A673 (cell line): ENCODE measurements at regions not wholly inside any gene's neighbourhood (a gene's known extent, or its start where the extent isn't known, plus 50 kb on each side); places are given as distances from the start of the nearest gene placed in this dataset.

Source experiments
- BruUV-seq: library from RNA; stranded (reverse); fragments of 400-500 nt; replicated peaks from 2 replicates; lab custom pipeline; 2021; lab: Mats Ljungman, UMichigan
- CTCF ChIA-PET: fragments of 300-600 bp; sonication (Branson Sonifier 250); formaldehyde crosslinking; loops from one replicate; lab custom pipeline; 2022; ENCODE audit warnings: antibody characterized with exemption; lab: Charles Lee
- POLR2A ChIA-PET: fragments of 300-600 bp; sonication (Branson Sonifier 250); formaldehyde crosslinking; loops from one replicate; lab custom pipeline; 2022; ENCODE audit warnings: antibody characterized with exemption; ENCODE audit not compliant: low non-redundant PET; lab: Charles Lee
- DNase-seq: peaks from one replicate; pipeline ENCODE4 v3.0.0-alpha.2; 2015; ENCODE audit warnings: low spot score
- H3K27ac ChIP-seq: fragments of 200-600 bp; sonication (generic); 2 replicates; pipeline ENCODE4 v1.5.1; 2016; ENCODE audit warnings: mixed run types, low read depth, mild to moderate bottlenecking, mixed read lengths, antibody characterized with exemption, low read length; ENCODE audit not compliant: poor library complexity, severe bottlenecking
- H3K27me3 ChIP-seq: fragments of 200-600 bp; sonication (generic); replicated peaks from 2 replicates; pipeline ENCODE4 v1.6.1; 2017; ENCODE audit warnings: mixed run types, low read depth, mild to moderate bottlenecking, mixed read lengths, antibody characterized with exemption, low read length; ENCODE audit not compliant: insufficient read depth, poor library complexity
- H3K36me3 ChIP-seq: fragments of 200-600 bp; sonication (generic); 2 replicates; pipeline ENCODE4 v1.6.1; 2016; ENCODE audit warnings: mixed run types, mild to moderate bottlenecking, mixed read lengths, antibody characterized with exemption, low read length; ENCODE audit not compliant: insufficient read depth, poor library complexity, severe bottlenecking
- H3K4me1 ChIP-seq: fragments of 200-600 bp; sonication (generic); 2 replicates; pipeline ENCODE4 v1.6.1; 2017; ENCODE audit warnings: mixed run types, mild to moderate bottlenecking, mixed read lengths, antibody characterized with exemption, low read length; ENCODE audit not compliant: insufficient read depth, poor library complexity, severe bottlenecking
- H3K4me3 ChIP-seq: fragments of 200-600 bp; sonication (generic); 2 replicates; pipeline ENCODE4 v1.5.1; 2016; ENCODE audit warnings: low read depth, mixed run types, mild to moderate bottlenecking, mixed read lengths, low read length; ENCODE audit not compliant: poor library complexity, severe bottlenecking
- H3K9me3 ChIP-seq: fragments of 200-600 bp; sonication (generic); 2 replicates; pipeline ENCODE4 v1.6.1; 2016; ENCODE audit warnings: mixed run types, low read depth, mild to moderate bottlenecking, mixed read lengths, antibody characterized with exemption, low read length; ENCODE audit not compliant: poor library complexity, severe bottlenecking
- EZH2 ChIP-seq: fragments of 200-600 bp; sonication (generic); IDR thresholded peaks from 2 replicates; pipeline ENCODE4 v1.6.1; 2017; ENCODE audit warnings: borderline replicate concordance, low read depth, mild to moderate bottlenecking, mixed read lengths, antibody characterized with exemption, low read length; ENCODE audit not compliant: poor library complexity, severe bottlenecking
- intact Hi-C: fragments of 100-400 bp; cut with micrococcal nuclease; formaldehyde crosslinking; loops from one replicate; pipeline ENCODE4 v1.10.0; 2022; ENCODE audit not compliant: unreplicated experiment
- TF ChIP-seq, protein P1 (sequence below): fragments of 300-800, 200-600 bp; sonication (generic); conservative IDR thresholded peaks from 2 replicates; pipeline ENCODE4 v1.5.1; 2017; ENCODE audit warnings: low read depth, mild to moderate bottlenecking, antibody characterized with exemption, low read length, moderate library complexity, mixed read lengths

DNA sequence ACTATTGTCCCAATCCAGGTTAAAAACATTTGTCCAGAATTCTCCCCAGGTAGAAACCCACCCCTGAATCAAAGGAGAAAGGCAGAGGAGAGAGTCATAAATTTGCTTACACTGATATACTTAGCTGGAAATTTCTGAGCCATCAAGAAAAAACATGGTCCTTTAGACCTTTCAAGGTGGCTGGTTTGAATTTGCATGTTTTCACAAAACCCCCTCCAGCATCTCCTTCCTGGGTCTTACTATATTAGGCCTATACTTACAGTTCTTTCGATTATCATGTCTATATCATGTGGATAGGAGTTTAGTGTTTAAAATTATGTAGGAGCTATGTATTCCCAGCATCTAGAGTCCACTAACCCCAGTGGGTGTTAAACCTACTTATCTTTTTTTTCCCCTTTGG lies 178.2 kb downstream of the PLPP3 start:
- DNase-seq: no peak
- Histone ChIP-seq H3K9me3 (no peaks in the 10 kb centered on the region), H3K4me3 (no peak overlapping the region), H3K36me3 (no peaks in the 10 kb centered on the region), H3K4me1 (no peaks in the 10 kb centered on the region), H3K27ac (no peak overlapping the region), H3K27me3 (peaks cover 23% of the 10 kb centered on the region)
- ChIA-PET POLR2A (no interaction called here), CTCF (no interaction called here)
- TF ChIP-seq, protein P1, sequence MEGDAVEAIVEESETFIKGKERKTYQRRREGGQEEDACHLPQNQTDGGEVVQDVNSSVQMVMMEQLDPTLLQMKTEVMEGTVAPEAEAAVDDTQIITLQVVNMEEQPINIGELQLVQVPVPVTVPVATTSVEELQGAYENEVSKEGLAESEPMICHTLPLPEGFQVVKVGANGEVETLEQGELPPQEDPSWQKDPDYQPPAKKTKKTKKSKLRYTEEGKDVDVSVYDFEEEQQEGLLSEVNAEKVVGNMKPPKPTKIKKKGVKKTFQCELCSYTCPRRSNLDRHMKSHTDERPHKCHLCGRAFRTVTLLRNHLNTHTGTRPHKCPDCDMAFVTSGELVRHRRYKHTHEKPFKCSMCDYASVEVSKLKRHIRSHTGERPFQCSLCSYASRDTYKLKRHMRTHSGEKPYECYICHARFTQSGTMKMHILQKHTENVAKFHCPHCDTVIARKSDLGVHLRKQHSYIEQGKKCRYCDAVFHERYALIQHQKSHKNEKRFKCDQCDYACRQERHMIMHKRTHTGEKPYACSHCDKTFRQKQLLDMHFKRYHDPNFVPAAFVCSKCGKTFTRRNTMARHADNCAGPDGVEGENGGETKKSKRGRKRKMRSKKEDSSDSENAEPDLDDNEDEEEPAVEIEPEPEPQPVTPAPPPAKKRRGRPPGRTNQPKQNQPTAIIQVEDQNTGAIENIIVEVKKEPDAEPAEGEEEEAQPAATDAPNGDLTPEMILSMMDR: no peak
- no peak for TF ChIP-seq EZH2
- intact Hi-C loops: loop anchor here (10.0 kb wide), 1 partner anchor 174 kb away; the partner anchor contains the start of gene PLPP3
- BruUV-seq: no TSS peak

- Histone ChIP-seq H3K27me3 (peaks cover 28% of the 10 kb centered on the region), H3K4me1 (no peaks in the 10 kb centered on the region), H3K4me3 (no peak overlapping the region), H3K9me3 (no peaks in the 10 kb centered on the region), H3K27ac (no peak overlapping the region), H3K36me3 (no peaks in the 10 kb centered on the region)
- DNase-seq: no peak
- ChIA-PET CTCF (no interaction called here), POLR2A (no interaction called here)
- no TSS peak for BruUV-seq
- TF ChIP-seq, protein P1: no peak
- no peak for TF ChIP-seq EZH2
- intact Hi-C loops: loop anchor here (10.0 kb wide), 1 partner anchor 174 kb away; the partner anchor contains the start of gene PLPP3
These were observed 178.8 kb downstream of the PLPP3 start for GRCh38 chr1:56400526-56400925.

DNA sequence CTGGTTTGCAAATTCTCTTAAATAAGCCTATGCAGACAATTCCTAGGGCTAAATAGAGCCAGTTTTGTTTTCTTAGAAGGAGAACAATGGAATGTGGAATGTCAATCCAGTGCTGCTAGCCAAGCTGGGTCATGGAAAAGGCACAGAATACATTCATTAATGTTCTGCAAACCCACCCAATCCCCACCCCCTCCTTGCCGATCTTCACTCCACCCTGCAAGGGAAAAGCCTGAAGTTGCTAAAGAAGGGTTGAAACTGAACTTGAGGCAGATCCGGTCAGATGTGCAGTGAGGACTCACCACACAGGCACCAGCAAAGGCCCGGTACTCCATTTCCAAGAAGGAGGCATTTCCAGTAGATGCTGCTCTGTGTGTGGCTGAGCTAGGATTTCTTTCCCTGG lies 179.6 kb downstream of the PLPP3 start:
- Histone ChIP-seq H3K27me3 (peaks cover 31% of the 10 kb centered on the region), H3K36me3 (no peaks in the 10 kb centered on the region), H3K27ac (no peak overlapping the region), H3K9me3 (no peaks in the 10 kb centered on the region), H3K4me3 (no peak overlapping the region), H3K4me1 (no peaks in the 10 kb centered on the region)
- DNase-seq: no peak
- ChIA-PET CTCF (no interaction called here), POLR2A (no interaction called here)
- intact Hi-C loops: loop anchor here (10.0 kb wide), 1 partner anchor 175 kb away; the partner anchor contains the start of gene PLPP3
- BruUV-seq: no TSS peak
- TF ChIP-seq, protein P1: no peak
- no peak for TF ChIP-seq EZH2
